Stimulated activated CD4-positive, alpha-beta T cell treated with anti-CD3 and anti-CD28 coated beads, Interleukin-15, amount 100 ng/mL, for 48 hours (primary cell): ENCODE measurements at regions not wholly inside any gene's neighbourhood (a gene's known extent, or its start where the extent isn't known, plus 50 kb on each side); places are given as distances from the start of the nearest gene placed in this dataset.
A peak's percentile ranks its signal among the peaks of the same experiment; 100 is the strongest.
"Not testable (repeated sequence)": the region's sequence is repeated elsewhere in the genome, so short reads cannot be mapped to it uniquely, and the experiment has no call there.

Source experiments
- DNase-seq, 2 donors: peaks; one replicate each; pipeline ENCODE4 v3.0.0-alpha.2; 2020; ENCODE audit warnings: low read depth in 2 of 2

GRCh38 chr14:89531661-89532335, 114.8 kb upstream of the FOXN3 start:
- DNase-seq, result no peak

DNA sequence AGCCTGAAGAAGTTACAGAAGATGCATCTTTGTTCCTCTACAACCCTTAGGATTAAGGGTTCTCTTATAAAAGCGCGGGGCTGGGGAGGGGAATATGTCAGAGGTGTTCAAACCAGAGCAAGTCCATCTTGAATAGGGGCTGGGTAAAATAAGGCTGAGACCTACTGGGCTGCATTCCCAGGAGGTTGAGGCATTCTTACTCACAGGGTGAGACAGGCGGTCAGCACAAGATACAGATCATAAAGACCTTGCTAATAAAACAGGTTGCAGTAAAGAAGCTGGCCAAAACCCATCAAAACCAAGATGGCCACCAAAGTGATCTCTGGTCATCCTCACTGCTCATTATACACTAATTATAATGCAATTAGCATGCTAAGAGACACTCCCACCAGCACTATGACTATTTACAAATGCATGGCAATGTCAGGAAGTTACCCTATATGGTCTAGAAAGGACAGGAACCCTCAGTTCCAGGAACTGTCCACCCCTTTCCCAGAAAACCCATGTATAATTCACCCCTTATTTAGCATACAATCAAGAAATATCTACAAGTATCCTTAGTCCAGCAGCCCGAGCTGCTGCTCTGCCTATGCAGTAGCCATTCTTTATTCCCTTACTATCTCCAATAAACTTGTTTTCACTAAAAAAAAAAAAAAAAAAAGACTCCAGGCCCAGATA, 108.1 kb upstream of the FOXN3 start:
- no peak for DNase-seq

- DNase-seq, result no peak
These were observed 107.4 kb upstream of the FOXN3 start for GRCh38 chr14:89524412-89524811.

- no peak for DNase-seq
These were observed 105.0 kb upstream of the FOXN3 start for GRCh38 chr14:89521988-89522387.

- DNase-seq, result no peak
These were observed 102.0 kb upstream of the FOXN3 start for GRCh38 chr14:89519040-89519439.

DNA sequence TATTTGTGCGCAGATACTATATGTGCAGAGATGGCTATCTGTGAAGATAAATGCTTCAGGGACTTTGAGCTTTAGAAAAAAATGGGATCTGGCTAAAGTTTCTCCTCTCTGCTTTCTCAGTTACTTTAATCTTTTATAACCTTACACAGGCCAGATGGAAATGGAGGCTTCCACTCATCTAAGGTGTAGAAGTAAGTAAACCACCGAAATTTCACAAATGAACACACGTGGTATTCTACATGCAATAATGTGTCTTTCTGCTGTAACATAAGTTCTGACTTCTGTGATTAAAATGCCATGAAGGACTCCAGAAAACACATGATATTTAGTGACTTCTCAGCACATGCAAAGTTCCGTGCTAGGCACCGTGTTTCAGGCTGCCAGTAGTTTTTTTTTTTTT, 99.1 kb upstream of the FOXN3 start:
- no peak for DNase-seq

- no peak for DNase-seq
These were observed 97.6 kb upstream of the FOXN3 start for GRCh38 chr14:89514601-89515000.

- DNase-seq, result no peak
These were observed 92.9 kb upstream of the FOXN3 start for GRCh38 chr14:89509891-89510290.

GRCh38 chr14:89508863-89509262, 91.8 kb upstream of the FOXN3 start:
- no peak for DNase-seq

- no peak for DNase-seq
These were observed 91.0 kb upstream of the FOXN3 start for GRCh38 chr14:89507926-89508460.

DNA sequence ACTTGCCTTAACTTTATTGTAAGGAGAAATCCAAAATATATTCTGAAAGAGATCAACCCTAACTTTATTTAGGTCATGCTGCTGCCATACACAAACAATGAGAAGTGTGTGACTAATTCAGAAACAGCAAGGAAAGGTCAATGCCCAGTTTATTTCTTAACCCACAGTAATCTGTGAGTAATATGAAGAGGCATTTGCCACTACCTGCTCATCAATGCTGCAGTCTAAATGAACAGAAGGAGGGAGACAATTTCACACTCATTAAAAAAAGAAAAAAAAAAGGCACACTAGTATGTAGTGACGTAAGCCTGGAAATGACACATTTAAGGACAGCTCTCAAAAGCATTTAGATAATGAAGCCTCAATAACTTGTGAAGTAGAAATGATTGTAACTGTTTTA, 90.5 kb upstream of the FOXN3 start:
- DNase-seq, result no peak

DNA sequence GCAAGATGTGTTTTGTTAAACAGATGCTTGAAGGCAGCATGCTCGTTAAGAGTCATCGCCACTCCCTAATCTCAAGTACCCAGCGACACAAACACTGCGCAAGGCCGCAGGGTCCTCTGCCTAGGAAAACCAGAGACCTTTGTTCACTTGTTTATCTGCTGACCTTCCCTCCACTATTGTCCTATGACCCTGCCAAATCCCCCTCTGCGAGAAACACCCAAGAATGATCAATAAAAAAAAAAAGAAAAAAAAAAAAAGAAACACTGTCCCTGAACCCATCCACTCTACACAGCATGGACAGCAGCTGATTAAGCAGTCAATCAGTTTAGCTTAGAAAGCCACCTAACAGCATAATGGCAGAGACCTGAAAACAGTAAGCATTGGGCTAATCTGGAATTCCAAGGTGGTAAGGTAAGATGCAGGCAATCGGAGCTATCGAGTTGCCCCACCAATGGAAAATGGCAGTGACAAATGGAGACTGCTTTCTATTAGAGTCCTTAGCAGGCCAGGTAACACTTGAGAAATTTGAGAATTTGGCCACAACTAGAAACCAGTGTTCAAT, 89.9 kb upstream of the FOXN3 start:
- DNase-seq, result not testable (repeated sequence)

DNA sequence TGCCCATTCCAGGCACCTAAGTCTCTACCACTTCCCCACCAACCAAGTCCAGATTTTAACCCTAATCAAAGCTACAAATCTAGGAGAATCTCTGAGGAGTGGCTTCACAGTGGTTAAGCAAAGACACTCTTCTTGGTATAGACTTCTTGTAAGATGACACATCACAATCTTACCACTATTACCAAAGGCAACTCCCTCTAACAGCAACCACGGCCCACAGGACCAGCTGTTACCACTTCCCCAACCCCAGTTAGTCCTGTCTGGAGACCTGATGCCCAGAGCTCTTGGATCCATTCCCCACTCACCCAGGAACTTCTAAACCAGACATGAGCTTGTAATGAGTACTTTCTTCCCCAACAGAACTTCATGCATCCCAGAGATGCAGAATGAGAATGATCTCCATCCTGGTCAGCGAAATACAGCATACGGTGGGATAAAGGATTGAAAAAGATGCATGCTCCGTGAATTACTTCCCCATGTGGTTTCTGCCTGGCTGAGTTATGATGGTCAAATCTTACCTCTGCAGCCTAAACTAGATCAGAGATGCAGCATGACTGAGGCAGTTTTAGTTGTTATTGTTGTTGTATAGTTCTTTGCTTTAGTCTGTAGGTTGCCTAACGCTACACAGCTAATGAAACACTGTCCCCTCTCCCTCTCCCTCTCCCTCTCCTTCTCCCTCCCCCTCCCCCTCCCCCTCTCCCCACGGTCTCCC, 87.7 kb upstream of the FOXN3 start:
- DNase-seq, result peak in 1 of 2 donors; percentile 19

DNA sequence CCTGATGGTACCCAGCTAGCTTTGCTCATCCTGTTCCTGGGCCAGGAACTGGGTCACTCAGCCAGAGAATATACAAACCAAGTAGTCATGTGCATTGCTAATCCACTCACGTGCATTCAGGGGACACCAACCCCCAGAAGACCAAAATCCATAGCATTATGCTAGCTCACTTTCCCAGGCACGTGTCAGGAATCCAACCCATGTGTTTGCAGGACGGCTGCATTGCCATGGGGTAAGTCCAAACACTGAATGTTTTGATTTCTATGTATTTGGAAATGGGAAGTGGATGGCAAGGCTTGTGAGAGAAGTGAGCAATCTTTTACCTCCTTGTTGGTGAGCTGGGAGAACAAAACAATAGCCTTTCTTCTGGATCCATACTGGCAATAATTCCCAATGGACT, 87.1 kb upstream of the FOXN3 start:
- DNase-seq, result no peak

DNA sequence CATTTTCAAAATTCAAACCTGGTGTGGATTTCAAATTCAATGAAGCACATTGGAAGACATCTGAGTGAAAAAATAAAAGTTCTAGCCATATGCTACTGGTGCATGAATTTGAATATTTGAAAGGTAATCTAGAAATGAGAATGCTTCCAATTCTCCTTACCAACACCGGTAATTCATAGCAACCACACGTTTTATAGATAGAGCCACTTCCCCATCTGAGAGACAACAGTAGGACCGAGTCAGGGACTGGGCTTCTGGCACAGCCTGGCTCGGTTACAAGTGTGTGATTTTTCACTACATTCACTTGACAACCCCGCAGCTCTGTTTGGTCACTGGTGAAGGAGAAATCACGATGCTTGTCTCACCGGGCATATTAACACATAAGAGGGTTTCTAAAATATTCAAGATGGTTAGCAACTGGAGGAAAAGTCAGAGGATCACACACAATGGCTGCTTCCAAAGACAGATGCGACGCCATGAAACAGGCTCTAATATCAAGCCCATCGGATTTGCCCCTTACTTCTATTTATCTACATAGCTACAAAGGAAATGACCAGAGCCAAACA, 86.5 kb upstream of the FOXN3 start:
- no peak for DNase-seq

- no peak for DNase-seq
These were observed 85.9 kb upstream of the FOXN3 start for GRCh38 chr14:89502966-89503365.

DNA sequence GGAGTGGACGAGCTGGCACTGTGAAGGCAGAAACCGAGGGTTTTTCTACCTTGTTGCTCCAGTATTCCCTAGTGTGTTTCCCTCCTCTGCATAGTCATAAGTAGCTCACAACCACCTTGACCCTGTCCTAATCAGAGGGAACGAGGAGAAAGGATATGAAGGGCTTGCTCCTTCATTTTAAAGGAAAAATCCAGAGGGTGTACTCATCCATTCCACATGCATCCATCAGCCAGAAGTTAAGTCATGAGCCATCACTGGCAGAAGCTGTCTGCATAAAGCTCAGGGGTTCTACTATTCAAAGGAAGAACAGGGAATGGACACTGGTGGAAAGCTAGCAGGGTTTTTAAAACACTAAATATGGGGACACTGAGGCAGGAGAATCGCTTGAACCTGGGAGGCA, 84.3 kb upstream of the FOXN3 start:
- no peak for DNase-seq

DNA sequence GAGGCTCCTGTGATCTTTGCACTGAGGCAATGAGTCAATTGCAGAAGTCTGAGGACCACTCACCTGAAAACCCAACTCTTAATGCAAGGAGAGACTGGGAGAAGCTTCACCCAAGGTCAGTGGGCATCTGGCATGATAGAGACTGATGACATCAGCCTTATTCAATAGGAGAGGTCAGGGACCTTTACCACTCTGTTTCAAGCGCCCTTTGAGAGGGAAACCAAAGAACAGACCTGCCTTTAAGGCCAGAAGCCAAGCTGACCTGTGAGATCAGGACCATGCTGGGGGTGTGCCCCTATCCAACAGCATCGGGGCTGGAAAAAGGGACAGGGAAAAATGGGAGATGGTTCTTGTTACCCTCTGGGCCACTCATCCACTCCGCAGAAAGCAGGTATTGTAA, 83.3 kb upstream of the FOXN3 start:
- no peak for DNase-seq

- no peak for DNase-seq
These were observed 81.8 kb upstream of the FOXN3 start for GRCh38 chr14:89498878-89499277.

DNA sequence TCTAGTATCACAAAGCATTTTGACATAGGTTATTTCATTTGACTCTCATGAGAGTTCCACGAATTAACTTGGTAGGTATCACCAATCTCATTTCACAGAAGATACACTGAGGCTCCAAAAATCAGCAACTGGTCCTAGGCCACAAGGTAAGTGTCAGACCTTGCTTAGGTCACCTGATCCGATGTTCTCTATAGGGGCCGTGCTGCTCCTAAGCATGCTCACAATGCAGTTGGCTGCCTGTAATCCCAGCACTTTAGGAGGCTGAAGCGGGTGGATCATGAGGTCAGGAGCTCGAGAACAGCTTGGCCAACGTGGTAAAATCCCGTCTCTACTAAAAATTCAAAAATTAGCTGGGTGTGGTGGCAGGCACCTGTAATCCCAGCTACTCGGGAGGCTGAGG, 78.7 kb upstream of the FOXN3 start:
- no peak for DNase-seq

GRCh38 chr14:89493877-89494634, 77.0 kb upstream of the FOXN3 start:
- no peak for DNase-seq
